HepG2 (cell line): ENCODE measurements at regions not wholly inside any gene's neighbourhood (a gene's known extent, or its start where the extent isn't known, plus 50 kb on each side); places are given as distances from the start of the nearest gene placed in this dataset.

ENCODE experiments used
- ATF7 ChIP-seq, 2 experiments: fragments of 450-650 bp in 1 of 2; sonication (generic) in 1 of 2; formaldehyde crosslinking in 1 of 2; IDR thresholded peaks; 2 replicates each; pipeline versions ENCODE4 v1.4.0 to v1.6.1; 2016 to 2020; ENCODE audit warnings: antibody characterized with exemption in 1 of 2, mild to moderate bottlenecking in 1 of 2, missing genetic modification reagents in 1 of 2
- CC2D1A ChIP-seq: sonication (generic); formaldehyde crosslinking; IDR thresholded peaks from 2 replicates; pipeline ENCODE4 v1.8.1; 2023; ENCODE audit warnings: mild to moderate bottlenecking, missing genetic modification reagents
- FOXK1 ChIP-seq: sonication (generic); formaldehyde crosslinking; IDR thresholded peaks from 2 replicates; pipeline ENCODE4 v1.4.0; 2020; ENCODE audit warnings: low read depth, missing genetic modification reagents, borderline replicate concordance
- MAFF ChIP-seq: IDR thresholded peaks from 2 replicates; pipeline ENCODE4 v1.6.1; 2011; ENCODE audit warnings: low read depth, low read length, improper control_type of control experiment
- NR3C1 ChIP-seq: sonication (generic); formaldehyde crosslinking; IDR thresholded peaks from 2 replicates; pipeline ENCODE4 v1.4.0; 2020; ENCODE audit warnings: missing genetic modification reagents
- POLR2AphosphoS5 ChIP-seq: IDR thresholded peaks from 2 replicates; pipeline ENCODE4 v1.6.1; 2012; ENCODE audit warnings: low read depth, low read length
- TAF1 ChIP-seq: sonication (generic); formaldehyde crosslinking; IDR thresholded peaks from 2 replicates; pipeline ENCODE4 v1.4.0; 2020; ENCODE audit warnings: missing genetic modification reagents
- TCF12 ChIP-seq, 2 experiments: fragments of 450-650 bp in 1 of 2; sonication (generic) in 1 of 2; formaldehyde crosslinking in 1 of 2; IDR thresholded peaks; 2 replicates each; pipeline versions ENCODE4 v1.6.1 to v1.8.0; 2017 to 2022; ENCODE audit warnings: antibody characterized with exemption in 1 of 2, mild to moderate bottlenecking in 1 of 2, missing genetic modification reagents in 1 of 2, moderate library complexity in 1 of 2
- ZNF747 ChIP-seq: sonication (generic); formaldehyde crosslinking; IDR thresholded peaks from 2 replicates; pipeline ENCODE4 v1.8.1; 2023; ENCODE audit warnings: missing genetic modification reagents, mild to moderate bottlenecking, borderline replicate concordance
- TF ChIP-seq, protein P1 (sequence below): sonication (generic); formaldehyde crosslinking; IDR thresholded peaks from 2 replicates; pipeline ENCODE4 v1.5.0; 2020; ENCODE audit warnings: mild to moderate bottlenecking, missing genetic modification reagents, moderate library complexity

- TF ChIP-seq ATF7 (IDR thresholded peaks at IDR 0.05) (no peak), ATF7 (CRISPR knock-in tag; IDR thresholded peaks at IDR 0.05) (no peak), FOXK1 (CRISPR knock-in tag) (no peak), ZNF747 (CRISPR knock-in tag) (no peak), TAF1 (CRISPR knock-in tag) (no peak), POLR2AphosphoS5 (no peak), NR3C1 (CRISPR knock-in tag) (no peak), TCF12 (IDR thresholded peaks at IDR 0.05) (no peak), TCF12 (CRISPR knock-in tag; IDR thresholded peaks at IDR 0.05) (no peak), MAFF (no peak), CC2D1A (no peak)
- TF ChIP-seq, protein P1, sequence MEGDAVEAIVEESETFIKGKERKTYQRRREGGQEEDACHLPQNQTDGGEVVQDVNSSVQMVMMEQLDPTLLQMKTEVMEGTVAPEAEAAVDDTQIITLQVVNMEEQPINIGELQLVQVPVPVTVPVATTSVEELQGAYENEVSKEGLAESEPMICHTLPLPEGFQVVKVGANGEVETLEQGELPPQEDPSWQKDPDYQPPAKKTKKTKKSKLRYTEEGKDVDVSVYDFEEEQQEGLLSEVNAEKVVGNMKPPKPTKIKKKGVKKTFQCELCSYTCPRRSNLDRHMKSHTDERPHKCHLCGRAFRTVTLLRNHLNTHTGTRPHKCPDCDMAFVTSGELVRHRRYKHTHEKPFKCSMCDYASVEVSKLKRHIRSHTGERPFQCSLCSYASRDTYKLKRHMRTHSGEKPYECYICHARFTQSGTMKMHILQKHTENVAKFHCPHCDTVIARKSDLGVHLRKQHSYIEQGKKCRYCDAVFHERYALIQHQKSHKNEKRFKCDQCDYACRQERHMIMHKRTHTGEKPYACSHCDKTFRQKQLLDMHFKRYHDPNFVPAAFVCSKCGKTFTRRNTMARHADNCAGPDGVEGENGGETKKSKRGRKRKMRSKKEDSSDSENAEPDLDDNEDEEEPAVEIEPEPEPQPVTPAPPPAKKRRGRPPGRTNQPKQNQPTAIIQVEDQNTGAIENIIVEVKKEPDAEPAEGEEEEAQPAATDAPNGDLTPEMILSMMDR (CRISPR knock-in tag): no peak
Measured at GRCh38 chr9:20074291-20074690, 285.5 kb upstream of the SLC24A2 start.
